ACC112 (cell line): ENCODE measurements at regions not wholly inside any gene's neighbourhood (a gene's known extent, or its start where the extent isn't known, plus 50 kb on each side); places are given as distances from the start of the nearest gene placed in this dataset.

Experiments used
- H2AFZ ChIP-seq: fragments of 200-600 bp; sonication (generic); one replicate; pipeline ENCODE4 v1.6.0; 2017; ENCODE audit warnings: antibody characterized with exemption, low read length; ENCODE audit not compliant: unreplicated experiment
- H3K27ac ChIP-seq: fragments of 200-600 bp; sonication (generic); 2 replicates; pipeline ENCODE4 v1.5.1; 2014; ENCODE audit warnings: low read depth, mild to moderate bottlenecking, antibody characterized with exemption, low read length, moderate library complexity
- H3K27me3 ChIP-seq: fragments of 200-600 bp; sonication (generic); 2 replicates; pipeline ENCODE4 v1.6.1; 2014; ENCODE audit warnings: mild to moderate bottlenecking, antibody characterized with exemption, low read length, moderate library complexity, mixed read lengths; ENCODE audit not compliant: insufficient read depth
- H3K36me3 ChIP-seq: fragments of 200-600 bp; sonication (generic); 2 replicates; pipeline ENCODE4 v1.6.1; 2016; ENCODE audit warnings: mild to moderate bottlenecking, antibody characterized with exemption, low read length, moderate library complexity, mixed read lengths; ENCODE audit not compliant: insufficient read depth
- H3K4me1 ChIP-seq: fragments of 200-600 bp; sonication (generic); one replicate; pipeline ENCODE4 v1.6.1; 2016; ENCODE audit warnings: low read length, mixed read lengths; ENCODE audit not compliant: insufficient read depth, unreplicated experiment, control insufficient read depth
- H3K4me3 ChIP-seq: fragments of 200-600 bp; sonication (generic); 2 replicates; pipeline ENCODE4 v1.5.1; 2014; ENCODE audit warnings: mild to moderate bottlenecking, low read depth, low read length
- H3K79me2 ChIP-seq: fragments of 200-600 bp; sonication (generic); one replicate; pipeline ENCODE4 v1.6.0; 2016; ENCODE audit warnings: low read length; ENCODE audit not compliant: control insufficient read depth, unreplicated experiment, insufficient read depth

GRCh38 chr5:163022582-163023128 is 414.7 kb upstream of the CCNG1 start:
- no peaks in the 10 kb centered on the region for H3K36me3 ChIP-seq
- no peak overlapping the region for H3K4me3 ChIP-seq
- H3K27ac ChIP-seq, result no peak overlapping the region

GRCh38 chr5:163023846-163024245 is 413.5 kb upstream of the CCNG1 start:
- Histone ChIP-seq H2AFZ (no peak overlapping the region), H3K27me3 (no peaks in the 10 kb centered on the region)

More at GRCh38 chr5:163022582-163023128, 414.7 kb upstream of the CCNG1 start:
- Histone ChIP-seq H3K4me1 (no peaks in the 10 kb centered on the region), H2AFZ (no peak overlapping the region), H3K27me3 (no peaks in the 10 kb centered on the region), H3K79me2 (no peaks in the 10 kb centered on the region)

GRCh38 chr5:163024936-163025335 is 412.5 kb upstream of the CCNG1 start:
- no peak overlapping the region for H3K4me3 ChIP-seq
- no peak overlapping the region for H2AFZ ChIP-seq
- no peaks in the 10 kb centered on the region for H3K27me3 ChIP-seq
- H3K79me2 ChIP-seq, result no peaks in the 10 kb centered on the region
- no peaks in the 10 kb centered on the region for H3K36me3 ChIP-seq
- H3K4me1 ChIP-seq, result no peaks in the 10 kb centered on the region
- H3K27ac ChIP-seq, result no peak overlapping the region

More at GRCh38 chr5:163023846-163024245, 413.5 kb upstream of the CCNG1 start:
- Histone ChIP-seq H3K36me3 (no peaks in the 10 kb centered on the region), H3K27ac (no peak overlapping the region), H3K4me1 (no peaks in the 10 kb centered on the region), H3K4me3 (no peak overlapping the region), H3K79me2 (no peaks in the 10 kb centered on the region)

- H3K4me3 ChIP-seq, result no peak overlapping the region
- no peaks in the 10 kb centered on the region for H3K27me3 ChIP-seq
- H3K79me2 ChIP-seq, result no peaks in the 10 kb centered on the region
- no peaks in the 10 kb centered on the region for H3K36me3 ChIP-seq
- no peak overlapping the region for H3K27ac ChIP-seq
- no peaks in the 10 kb centered on the region for H3K4me1 ChIP-seq
- no peak overlapping the region for H2AFZ ChIP-seq
These were observed 403.7 kb upstream of the CCNG1 start for GRCh38 chr5:163033656-163034055.

GRCh38 chr5:163041254-163041653 is 396.1 kb upstream of the CCNG1 start:
- H2AFZ ChIP-seq, result no peak overlapping the region
- H3K4me1 ChIP-seq, result no peaks in the 10 kb centered on the region
- H3K4me3 ChIP-seq, result no peak overlapping the region
- no peak overlapping the region for H3K27ac ChIP-seq
- H3K36me3 ChIP-seq, result no peaks in the 10 kb centered on the region
- no peaks in the 10 kb centered on the region for H3K27me3 ChIP-seq
- no peaks in the 10 kb centered on the region for H3K79me2 ChIP-seq

GRCh38 chr5:163079618-163080017 is 357.8 kb upstream of the CCNG1 start:
- H3K27ac ChIP-seq, result no peak overlapping the region
- no peaks in the 10 kb centered on the region for H3K27me3 ChIP-seq
- no peak overlapping the region for H2AFZ ChIP-seq
- no peaks in the 10 kb centered on the region for H3K79me2 ChIP-seq
- no peaks in the 10 kb centered on the region for H3K36me3 ChIP-seq
- no peaks in the 10 kb centered on the region for H3K4me1 ChIP-seq
- H3K4me3 ChIP-seq, result no peak overlapping the region

GRCh38 chr5:163089230-163089629 is 348.2 kb upstream of the CCNG1 start:
- H3K4me1 ChIP-seq, result no peaks in the 10 kb centered on the region

GRCh38 chr5:163089926-163090325 is 347.5 kb upstream of the CCNG1 start:
- Histone ChIP-seq H3K4me1 (no peaks in the 10 kb centered on the region), H3K27ac (no peak overlapping the region), H3K4me3 (no peak overlapping the region), H3K36me3 (no peaks in the 10 kb centered on the region), H3K27me3 (no peaks in the 10 kb centered on the region), H2AFZ (no peak overlapping the region), H3K79me2 (no peaks in the 10 kb centered on the region)

More at GRCh38 chr5:163089230-163089629, 348.2 kb upstream of the CCNG1 start:
- Histone ChIP-seq H3K79me2 (no peaks in the 10 kb centered on the region), H3K27me3 (no peaks in the 10 kb centered on the region), H3K4me3 (no peak overlapping the region), H2AFZ (no peak overlapping the region), H3K36me3 (no peaks in the 10 kb centered on the region), H3K27ac (no peak overlapping the region)

GRCh38 chr5:163094492-163095180 is 342.8 kb upstream of the CCNG1 start:
- no peak overlapping the region for H2AFZ ChIP-seq
- H3K36me3 ChIP-seq, result no peaks in the 10 kb centered on the region
- no peaks in the 10 kb centered on the region for H3K27me3 ChIP-seq
- no peak overlapping the region for H3K27ac ChIP-seq
- no peaks in the 10 kb centered on the region for H3K79me2 ChIP-seq
- no peak overlapping the region for H3K4me3 ChIP-seq
- no peaks in the 10 kb centered on the region for H3K4me1 ChIP-seq

- Histone ChIP-seq H3K4me3 (no peak overlapping the region), H3K27me3 (no peaks in the 10 kb centered on the region)
These were observed 332.9 kb upstream of the CCNG1 start for GRCh38 chr5:163104464-163104863.

GRCh38 chr5:163105456-163105855 is 331.9 kb upstream of the CCNG1 start:
- Histone ChIP-seq H3K79me2 (no peaks in the 10 kb centered on the region), H3K27ac (no peak overlapping the region), H3K4me3 (no peak overlapping the region), H2AFZ (no peak overlapping the region), H3K4me1 (no peaks in the 10 kb centered on the region), H3K27me3 (no peaks in the 10 kb centered on the region), H3K36me3 (no peaks in the 10 kb centered on the region)

More at GRCh38 chr5:163104464-163104863, 332.9 kb upstream of the CCNG1 start:
- Histone ChIP-seq H3K79me2 (no peaks in the 10 kb centered on the region), H3K4me1 (no peaks in the 10 kb centered on the region), H2AFZ (no peak overlapping the region), H3K27ac (no peak overlapping the region), H3K36me3 (no peaks in the 10 kb centered on the region)
